SK-N-SH treated with all-trans-retinoic acid at 6 μM for 48 hours (cell line): ENCODE measurements at regions not wholly inside any gene's neighbourhood (a gene's known extent, or its start where the extent isn't known, plus 50 kb on each side); places are given as distances from the start of the nearest gene placed in this dataset.

Experiments used
- ATAC-seq: fragments of 200-7000 bp; cut with Tn5 transposase; 3 replicates; pipeline ENCODE4 v1.9.1; 2020; ENCODE audit warnings: mild to moderate bottlenecking, moderate library complexity
- ARNTL ChIP-seq: fragments of 450-650 bp; formaldehyde crosslinking; IDR thresholded peaks from 2 replicates; pipeline ENCODE4 v1.5.0; 2020; ENCODE audit warnings: low read depth, mild to moderate bottlenecking, moderate library complexity, borderline replicate concordance
- BACH2 ChIP-seq: fragments of 250-450 bp; sonication (Bioruptor Pico); IDR thresholded peaks from 2 replicates; pipeline ENCODE4 v1.9.0; 2021; ENCODE audit warnings: mild to moderate bottlenecking, borderline replicate concordance
- CREB5 ChIP-seq: fragments of 250-450 bp; sonication (Bioruptor Pico); IDR thresholded peaks from 2 replicates; pipeline ENCODE4 v1.5.1; 2020; ENCODE audit warnings: low read depth, mild to moderate bottlenecking, moderate library complexity
- CSDC2 ChIP-seq: fragments of 250-450 bp; sonication (Bioruptor Pico); IDR thresholded peaks from 2 replicates; pipeline ENCODE4 v1.5.0; 2020; ENCODE audit warnings: mild to moderate bottlenecking, moderate library complexity
- CSRNP3 ChIP-seq: fragments of 250-450 bp; sonication (Bioruptor Pico); IDR thresholded peaks from 2 replicates; pipeline ENCODE4 v1.5.1; 2021; ENCODE audit warnings: mild to moderate bottlenecking, moderate library complexity
- ESRRG ChIP-seq: fragments of 250-450 bp; sonication (Bioruptor Pico); IDR thresholded peaks from 2 replicates; pipeline ENCODE4 v1.6.1; 2021; ENCODE audit warnings: mild to moderate bottlenecking
- GLIS3 ChIP-seq: fragments of 250-450 bp; sonication (Bioruptor Pico); IDR thresholded peaks from 2 replicates; pipeline ENCODE4 v1.5.0; 2020; ENCODE audit warnings: mild to moderate bottlenecking, moderate library complexity
- ISL1 ChIP-seq: fragments of 250-450 bp; sonication (Bioruptor Pico); IDR thresholded peaks from 2 replicates; pipeline ENCODE4 v2.1.2; 2022; ENCODE audit warnings: mild to moderate bottlenecking, moderate library complexity
- OSR1 ChIP-seq: fragments of 250-450 bp; sonication (Bioruptor Pico); IDR thresholded peaks from 2 replicates; pipeline ENCODE4 v1.8.0; 2022; ENCODE audit warnings: moderate library complexity, mild to moderate bottlenecking, inconsistent platforms
- PATZ1 ChIP-seq: fragments of 250-450 bp; sonication (Bioruptor Pico); IDR thresholded peaks from 2 replicates; pipeline ENCODE4 v1.8.0; 2020; ENCODE audit warnings: mild to moderate bottlenecking, moderate library complexity, borderline replicate concordance
- POU6F1 ChIP-seq: fragments of 250-450 bp; sonication (Bioruptor Pico); IDR thresholded peaks from 2 replicates; pipeline ENCODE4 v1.8.0; 2021; ENCODE audit warnings: low read depth, mild to moderate bottlenecking, moderate library complexity, borderline replicate concordance
- PPARA ChIP-seq: fragments of 250-450 bp; sonication (Bioruptor Pico); IDR thresholded peaks from 2 replicates; pipeline ENCODE4 v1.5.0; 2020; ENCODE audit warnings: mild to moderate bottlenecking, borderline replicate concordance
- RARB ChIP-seq: fragments of 250-450 bp; sonication (Bioruptor Pico); IDR thresholded peaks from 2 replicates; pipeline ENCODE4 v1.8.0; 2021; ENCODE audit warnings: mild to moderate bottlenecking, moderate library complexity
- SNAI2 ChIP-seq: fragments of 250-450 bp; sonication (Bioruptor Pico); IDR thresholded peaks from 2 replicates; pipeline ENCODE4 v1.5.0; 2020; ENCODE audit warnings: mild to moderate bottlenecking, moderate library complexity
- TCF4 ChIP-seq: fragments of 250-450 bp; sonication (Bioruptor Pico); IDR thresholded peaks from 2 replicates; pipeline ENCODE4 v1.8.0; 2021; ENCODE audit warnings: mild to moderate bottlenecking, moderate library complexity, borderline replicate concordance
- TOX ChIP-seq: fragments of 250-450 bp; sonication (Bioruptor Pico); IDR thresholded peaks from 2 replicates; pipeline ENCODE4 v1.8.0; 2021; ENCODE audit warnings: mild to moderate bottlenecking, moderate library complexity, borderline replicate concordance
- TSHZ2 ChIP-seq: fragments of 250-450 bp; sonication (Bioruptor Pico); IDR thresholded peaks from 2 replicates; pipeline ENCODE4 v1.5.0; 2020; ENCODE audit warnings: mild to moderate bottlenecking, moderate library complexity
- ZC3H10 ChIP-seq: fragments of 250-450 bp; sonication (Bioruptor Pico); IDR thresholded peaks from 2 replicates; pipeline ENCODE4 v1.5.1; 2021; ENCODE audit warnings: mild to moderate bottlenecking, moderate library complexity
- ZFP3 ChIP-seq: fragments of 250-450 bp; sonication (Bioruptor Pico); IDR thresholded peaks from 2 replicates; pipeline ENCODE4 v1.5.0; 2020; ENCODE audit warnings: mild to moderate bottlenecking, moderate library complexity
- ZFP30 ChIP-seq: fragments of 450-650 bp; formaldehyde crosslinking; IDR thresholded peaks from 2 replicates; pipeline ENCODE4 v1.5.0; 2022; ENCODE audit warnings: mild to moderate bottlenecking, moderate library complexity
- ZNF565 ChIP-seq: fragments of 450-650 bp; formaldehyde crosslinking; conservative IDR thresholded peaks from 2 replicates; pipeline ENCODE4 v1.5.0; 2020; ENCODE audit warnings: low read depth, mild to moderate bottlenecking, moderate library complexity
- ZNF70 ChIP-seq: fragments of 450-650 bp; formaldehyde crosslinking; IDR thresholded peaks from 2 replicates; pipeline ENCODE4 v1.5.0; 2020; ENCODE audit warnings: mild to moderate bottlenecking, moderate library complexity
- ZNF8 ChIP-seq: fragments of 450-650 bp; formaldehyde crosslinking; IDR thresholded peaks from 2 replicates; pipeline ENCODE4 v1.5.0; 2020; ENCODE audit warnings: mild to moderate bottlenecking, moderate library complexity

- TF ChIP-seq CREB5 (CRISPR knock-in tag) (no peak), TCF4 (CRISPR knock-in tag) (no peak), PPARA (CRISPR knock-in tag) (no peak), ZFP30 (CRISPR knock-in tag) (no peak), ZC3H10 (CRISPR knock-in tag) (no peak), ZNF565 (CRISPR knock-in tag) (no peak), GLIS3 (CRISPR knock-in tag) (no peak), TOX (CRISPR knock-in tag) (no peak)
Measured at GRCh38 chr13:22229916-22230315, 559.0 kb downstream of the FGF9 start.

GRCh38 chr13:22232186-22232585 lies 561.3 kb downstream of the FGF9 start:
- ATAC-seq = no peak
- no peak for TF ChIP-seq CSDC2
- no peak for TF ChIP-seq SNAI2
- no peak for TF ChIP-seq PATZ1 (CRISPR knock-in tag)
- TF ChIP-seq ZFP30 (CRISPR knock-in tag) = no peak
- no peak for TF ChIP-seq ZFP3 (CRISPR knock-in tag)
- no peak for TF ChIP-seq ISL1 (CRISPR knock-in tag)
- TF ChIP-seq BACH2 (CRISPR knock-in tag) = no peak
- no peak for TF ChIP-seq CSRNP3 (CRISPR knock-in tag)

More at GRCh38 chr13:22229916-22230315, 559.0 kb downstream of the FGF9 start:
- no peak for ATAC-seq

- no peak for TF ChIP-seq CSRNP3 (CRISPR knock-in tag)
- no peak for TF ChIP-seq ARNTL (CRISPR knock-in tag)
- no peak for TF ChIP-seq POU6F1 (CRISPR knock-in tag)
- no peak for TF ChIP-seq PATZ1 (CRISPR knock-in tag)
- no peak for TF ChIP-seq CREB5 (CRISPR knock-in tag)
- TF ChIP-seq ZNF8 (CRISPR knock-in tag) = no peak
- TF ChIP-seq ZFP3 (CRISPR knock-in tag) = no peak
- TF ChIP-seq TSHZ2 (CRISPR knock-in tag) = no peak
- no peak for TF ChIP-seq BACH2 (CRISPR knock-in tag)
- TF ChIP-seq ESRRG = no peak
- no peak for TF ChIP-seq RARB
- TF ChIP-seq CSDC2 = no peak
- no peak for TF ChIP-seq PPARA (CRISPR knock-in tag)
- no peak for TF ChIP-seq OSR1 (CRISPR knock-in tag)
- no peak for TF ChIP-seq ISL1 (CRISPR knock-in tag)
- TF ChIP-seq TCF4 (CRISPR knock-in tag) = no peak
- TF ChIP-seq ZNF70 (CRISPR knock-in tag) = no peak
- ATAC-seq = no peak
Measured at GRCh38 chr13:22235285-22235949, 564.5 kb downstream of the FGF9 start.
